ENCODE measurements at regions not wholly inside any gene's neighbourhood (a gene's known extent, or its start where the extent isn't known, plus 50 kb on each side); places are given as distances from the start of the nearest gene placed in this dataset.

DNA sequence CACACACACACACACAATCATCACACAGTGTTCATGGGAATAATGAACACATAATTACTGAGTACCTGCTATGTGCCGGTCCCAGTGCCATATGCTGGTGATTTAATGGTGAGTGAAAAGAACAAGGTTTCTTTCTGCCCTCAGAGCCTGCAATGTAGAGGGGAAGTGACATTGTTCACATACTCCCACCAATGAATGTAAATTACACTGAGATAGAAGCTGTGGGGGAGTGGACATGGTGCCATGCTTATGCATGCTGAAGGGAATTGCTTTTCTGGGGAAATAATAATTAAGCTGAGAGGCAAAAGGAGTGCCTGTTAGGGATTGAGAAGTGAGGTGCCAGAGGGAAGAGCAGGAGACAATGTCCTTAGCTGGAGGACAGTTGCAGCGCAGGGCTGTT lies 175.1 kb downstream of the MFSD1 start:
- no peaks in the 10 kb centered on the region for H3K27me3 ChIP-seq
- H3K27ac ChIP-seq = no peak overlapping the region
- no peak overlapping the region for H2AFZ ChIP-seq (replicated peaks)
- Mint-ChIP-seq H3K4me3 (no peak overlapping the region), H3K27me3 (ENCODE audit: insufficient read depth, low read depth) (no peaks in the 10 kb centered on the region), H3K4me1 (no peaks in the 10 kb centered on the region), H3K9me3 (no peaks in the 10 kb centered on the region), H3K27ac (no peak overlapping the region), H3K36me3 (no peaks in the 10 kb centered on the region)
- no peaks in the 10 kb centered on the region for H3K9me3 ChIP-seq (ENCODE audit: low read depth)
- TF ChIP-seq EZH2 (IDR thresholded peaks at IDR 0.05) (no peak), EZH2phosphoT487 (IDR thresholded peaks at IDR 0.05) (no peak)
- TF ChIP-seq, protein P1, sequence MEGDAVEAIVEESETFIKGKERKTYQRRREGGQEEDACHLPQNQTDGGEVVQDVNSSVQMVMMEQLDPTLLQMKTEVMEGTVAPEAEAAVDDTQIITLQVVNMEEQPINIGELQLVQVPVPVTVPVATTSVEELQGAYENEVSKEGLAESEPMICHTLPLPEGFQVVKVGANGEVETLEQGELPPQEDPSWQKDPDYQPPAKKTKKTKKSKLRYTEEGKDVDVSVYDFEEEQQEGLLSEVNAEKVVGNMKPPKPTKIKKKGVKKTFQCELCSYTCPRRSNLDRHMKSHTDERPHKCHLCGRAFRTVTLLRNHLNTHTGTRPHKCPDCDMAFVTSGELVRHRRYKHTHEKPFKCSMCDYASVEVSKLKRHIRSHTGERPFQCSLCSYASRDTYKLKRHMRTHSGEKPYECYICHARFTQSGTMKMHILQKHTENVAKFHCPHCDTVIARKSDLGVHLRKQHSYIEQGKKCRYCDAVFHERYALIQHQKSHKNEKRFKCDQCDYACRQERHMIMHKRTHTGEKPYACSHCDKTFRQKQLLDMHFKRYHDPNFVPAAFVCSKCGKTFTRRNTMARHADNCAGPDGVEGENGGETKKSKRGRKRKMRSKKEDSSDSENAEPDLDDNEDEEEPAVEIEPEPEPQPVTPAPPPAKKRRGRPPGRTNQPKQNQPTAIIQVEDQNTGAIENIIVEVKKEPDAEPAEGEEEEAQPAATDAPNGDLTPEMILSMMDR (IDR thresholded peaks at IDR 0.05) = no peak
- H3K4me1 ChIP-seq = no peaks in the 10 kb centered on the region
- H3K4me3 ChIP-seq = no peak overlapping the region
- no peak overlapping the region for H3K4me2 ChIP-seq
- H3K9ac ChIP-seq = no peak overlapping the region
- H3K36me3 ChIP-seq = no peaks in the 10 kb centered on the region
- no peaks in the 10 kb centered on the region for H4K20me1 ChIP-seq (ENCODE audit: low read depth)
- no peak for DNase-seq (ENCODE audit: low spot score)
- no peaks in the 10 kb centered on the region for H3K79me2 ChIP-seq (ENCODE audit: low read depth)
- no peaks in the 10 kb centered on the region for H3F3A ChIP-seq (ENCODE audit: low read depth)

DNA sequence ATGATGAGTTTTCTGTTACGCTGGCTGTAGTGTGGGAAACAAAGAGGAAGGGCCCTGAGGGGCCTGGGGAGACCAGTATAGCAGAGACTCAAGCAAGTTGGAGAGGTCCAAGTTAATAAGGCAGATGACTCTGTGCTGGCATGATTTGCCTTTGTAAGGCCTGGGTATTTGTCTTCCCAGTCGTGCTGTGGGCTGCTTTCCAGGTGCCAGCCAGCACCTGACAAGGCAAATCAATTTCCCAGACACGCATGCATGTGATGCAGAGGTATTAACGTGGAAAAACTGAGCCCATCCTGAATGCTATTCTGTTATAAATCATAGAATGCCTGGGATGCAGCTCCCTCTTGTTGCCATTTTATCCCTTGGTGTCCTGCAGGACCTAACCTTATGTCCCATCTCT lies 175.6 kb downstream of the MFSD1 start:
- no peak overlapping the region for H3K4me3 Mint-ChIP-seq

DNA sequence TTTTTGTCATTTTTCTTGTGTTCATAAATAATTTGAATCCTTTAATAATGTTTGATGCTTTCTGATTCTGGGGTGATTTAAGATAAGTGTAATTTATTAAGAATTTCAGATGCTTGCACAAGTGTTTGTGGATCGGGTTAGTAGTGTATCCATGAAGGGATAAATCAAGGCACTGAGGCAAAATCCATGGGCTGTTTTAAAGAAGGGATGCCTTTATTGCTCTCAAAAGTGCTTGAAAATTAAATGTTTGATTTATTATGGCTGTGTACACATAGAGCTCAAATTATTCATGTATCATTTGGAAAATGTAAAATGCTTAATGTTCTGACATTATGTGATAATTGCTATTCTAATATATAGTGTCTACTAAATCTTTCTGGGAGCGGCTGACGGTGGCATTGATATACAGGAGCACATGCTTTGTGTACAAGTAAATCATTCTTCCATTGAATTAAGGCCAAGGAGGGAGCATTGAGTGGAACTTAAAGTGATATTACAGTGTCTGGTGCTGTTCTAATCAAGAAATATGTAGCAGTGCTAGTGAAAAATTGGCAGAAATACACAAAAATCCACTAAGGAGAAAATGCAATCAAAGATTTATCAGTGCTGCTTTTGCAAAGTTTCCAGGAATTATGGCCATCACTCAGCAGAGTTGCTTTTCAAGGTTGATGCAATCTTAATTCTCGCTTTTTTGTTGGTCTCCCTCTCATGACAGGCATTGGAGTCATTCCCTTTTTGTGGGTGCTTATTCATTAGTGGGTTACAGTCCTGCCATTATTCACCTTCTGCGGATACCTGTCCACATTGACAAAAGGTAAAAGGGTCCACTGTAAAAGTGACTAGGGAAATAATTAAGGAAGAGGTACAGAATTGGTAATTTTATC lies 181.6 kb downstream of the MFSD1 start:
- H4K20me1 ChIP-seq (ENCODE audit: low read depth) = no peaks in the 10 kb centered on the region
- Mint-ChIP-seq H3K4me3 (no peak overlapping the region), H3K27ac (no peak overlapping the region), H3K36me3 (no peaks in the 10 kb centered on the region), H3K9me3 (no peaks in the 10 kb centered on the region), H3K27me3 (ENCODE audit: insufficient read depth, low read depth) (no peaks in the 10 kb centered on the region), H3K4me1 (no peaks in the 10 kb centered on the region)
- no peak overlapping the region for H3K9ac ChIP-seq
- no peaks in the 10 kb centered on the region for H3K27me3 ChIP-seq
- H3K79me2 ChIP-seq (ENCODE audit: low read depth) = no peaks in the 10 kb centered on the region
- no peak overlapping the region for H3K27ac ChIP-seq
- H3K4me2 ChIP-seq = no peak overlapping the region
- TF ChIP-seq, protein P1 (IDR thresholded peaks at IDR 0.05) = no peak
- TF ChIP-seq EZH2phosphoT487 (IDR thresholded peaks at IDR 0.05) (no peak), EZH2 (IDR thresholded peaks at IDR 0.05) (no peak)
- no peak overlapping the region for H3K4me3 ChIP-seq
- no peaks in the 10 kb centered on the region for H3K9me3 ChIP-seq (ENCODE audit: low read depth)
- no peaks in the 10 kb centered on the region for H3K36me3 ChIP-seq
- no peak overlapping the region for H2AFZ ChIP-seq (replicated peaks)
- H3K4me1 ChIP-seq = no peaks in the 10 kb centered on the region
- no peak for DNase-seq (ENCODE audit: low spot score)
- no peaks in the 10 kb centered on the region for H3F3A ChIP-seq (ENCODE audit: low read depth)

More for the DNA sequence above, 175.6 kb downstream of the MFSD1 start:
- Histone ChIP-seq H3K36me3 (no peaks in the 10 kb centered on the region), H3K27ac (no peak overlapping the region), H4K20me1 (ENCODE audit: low read depth) (no peaks in the 10 kb centered on the region), H3K79me2 (ENCODE audit: low read depth) (no peaks in the 10 kb centered on the region), H3K27me3 (no peaks in the 10 kb centered on the region), H3K4me1 (no peaks in the 10 kb centered on the region), H3K9ac (no peak overlapping the region), H2AFZ (replicated peaks) (no peak overlapping the region), H3K4me3 (no peak overlapping the region), H3F3A (ENCODE audit: low read depth) (no peaks in the 10 kb centered on the region), H3K4me2 (no peak overlapping the region), H3K9me3 (ENCODE audit: low read depth) (no peaks in the 10 kb centered on the region)
- TF ChIP-seq EZH2 (IDR thresholded peaks at IDR 0.05) (no peak), EZH2phosphoT487 (IDR thresholded peaks at IDR 0.05) (no peak)
- TF ChIP-seq, protein P1 (IDR thresholded peaks at IDR 0.05) = no peak
- Mint-ChIP-seq H3K27ac (no peak overlapping the region), H3K9me3 (no peaks in the 10 kb centered on the region), H3K27me3 (ENCODE audit: insufficient read depth, low read depth) (no peaks in the 10 kb centered on the region), H3K36me3 (no peaks in the 10 kb centered on the region), H3K4me1 (no peaks in the 10 kb centered on the region)
- DNase-seq (ENCODE audit: low spot score) = no peak
